Activated CD8-positive, alpha-beta T cell treated with anti-CD3 and anti-CD28 coated beads, Interleukin-2, amount 10 ng/mL, durations not matched to agents 7 days and 5 days (primary cell): ENCODE measurements at regions not wholly inside any gene's neighbourhood (a gene's known extent, or its start where the extent isn't known, plus 50 kb on each side); places are given as distances from the start of the nearest gene placed in this dataset.

Experiments used
- ATAC-seq: fragments of 150-1000 bp; cut with Tn5 transposase; one replicate; pipeline ENCODE4 v1.10.0; 2021; ENCODE audit warnings: moderate library complexity
- CTCF ChIA-PET: fragments of 350-600 bp; sonication (Branson Sonifier 250); formaldehyde crosslinking; loops from one replicate; lab custom pipeline; 2021; ENCODE audit warnings: antibody characterized with exemption; lab: Charles Lee
- POLR2A ChIA-PET: fragments of 350-600 bp; sonication (Branson Sonifier 250); formaldehyde crosslinking; loops from one replicate; lab custom pipeline; 2021; ENCODE audit warnings: antibody characterized with exemption; lab: Charles Lee
- DNase-seq: peaks from one replicate; pipeline ENCODE4 v3.0.0-alpha.2; 2020
- H3K27ac Mint-ChIP-seq: one replicate; pipeline ENCODE4 v1.8.0; 2021; ENCODE audit warnings: mild to moderate bottlenecking, mixed read lengths
- H3K27me3 Mint-ChIP-seq: one replicate; pipeline ENCODE4 v1.8.0; 2021; ENCODE audit warnings: low read depth, mixed read lengths
- H3K36me3 Mint-ChIP-seq: one replicate; pipeline ENCODE4 v1.8.0; 2021; ENCODE audit warnings: low read depth, mixed read lengths
- H3K4me1 Mint-ChIP-seq: one replicate; pipeline ENCODE4 v1.8.0; 2021; ENCODE audit warnings: low read depth, mixed read lengths
- H3K4me3 Mint-ChIP-seq: one replicate; pipeline ENCODE4 v1.8.0; 2021; ENCODE audit warnings: mild to moderate bottlenecking, mixed read lengths
- H3K9me3 Mint-ChIP-seq: one replicate; pipeline ENCODE4 v1.8.0; 2022; ENCODE audit warnings: mixed read lengths; ENCODE audit not compliant: insufficient read depth

DNA sequence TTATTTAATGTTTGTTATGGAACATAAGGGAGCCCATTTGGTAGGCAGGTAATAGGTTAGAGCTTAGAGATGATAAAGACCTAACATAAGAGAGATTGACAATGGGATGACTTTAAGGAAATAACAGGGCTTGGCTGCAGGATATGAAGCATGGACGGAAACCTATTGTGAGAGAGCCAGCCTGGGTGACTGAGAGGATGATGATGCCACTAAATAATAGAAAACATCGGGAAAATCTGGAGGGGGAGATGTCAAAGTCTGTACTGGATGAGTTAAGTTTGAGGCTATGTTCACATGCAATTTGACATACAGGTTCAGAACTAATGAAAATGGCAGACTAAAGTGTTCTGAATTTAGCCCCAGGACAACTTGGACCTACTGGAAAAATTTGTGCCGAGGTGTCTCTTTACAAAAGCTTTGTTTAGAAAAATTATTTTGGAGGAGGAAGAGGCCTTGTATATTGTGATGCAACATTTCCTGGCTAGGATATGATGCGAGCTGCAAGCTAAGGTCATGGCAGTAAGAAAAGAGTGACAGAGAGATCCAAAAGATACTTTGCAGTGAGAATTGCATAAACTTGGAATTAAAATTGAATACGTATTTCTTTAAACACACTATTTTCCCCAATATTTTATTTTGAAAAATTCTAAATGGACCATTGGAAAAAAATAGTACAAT lies 339.3 kb upstream of the PLET1 start:
- peaks cover 19% of the 10 kb centered on the region for H3K27me3 Mint-ChIP-seq
- H3K4me1 Mint-ChIP-seq = no peaks in the 10 kb centered on the region
- no peak for DNase-seq
- ATAC-seq = no peak
- CTCF ChIA-PET = no interaction called here
- H3K9me3 Mint-ChIP-seq = no peaks in the 10 kb centered on the region
- H3K27ac Mint-ChIP-seq = no peak overlapping the region
- H3K36me3 Mint-ChIP-seq = no peaks in the 10 kb centered on the region
- H3K4me3 Mint-ChIP-seq = no peak overlapping the region
- POLR2A ChIA-PET = no interaction called here

DNA sequence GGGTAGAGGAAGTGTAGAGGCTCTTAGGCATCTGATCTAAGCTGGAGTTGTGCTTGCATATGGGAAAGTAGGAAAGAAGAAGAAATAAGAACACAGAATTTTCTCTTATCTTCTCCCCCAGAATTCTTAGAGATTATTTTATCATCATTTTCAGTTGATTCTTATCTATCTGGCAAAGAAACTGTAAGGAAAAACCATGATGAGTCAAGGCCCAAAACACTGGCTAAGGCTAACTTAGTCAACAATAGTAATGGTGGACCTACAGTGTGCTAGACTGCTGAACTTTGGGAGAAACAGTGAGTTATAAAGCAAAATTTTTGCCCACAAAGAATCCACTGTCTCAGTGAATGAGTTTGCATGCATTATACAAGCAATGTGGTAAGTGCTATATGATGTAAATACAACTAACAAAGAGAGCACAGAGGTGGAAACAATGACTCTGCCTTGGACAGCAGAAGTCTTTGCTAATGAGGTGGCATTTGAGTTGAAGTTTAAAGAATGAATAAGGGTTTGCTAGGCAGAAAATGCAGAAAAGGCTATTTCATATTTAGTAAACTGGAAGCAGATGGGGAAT lies 344.5 kb upstream of the PLET1 start:
- no peak for DNase-seq
- no peak overlapping the region for H3K4me3 Mint-ChIP-seq
- H3K27ac Mint-ChIP-seq = no peak overlapping the region
- POLR2A ChIA-PET = no interaction called here
- no peak for ATAC-seq
- H3K27me3 Mint-ChIP-seq = peaks cover 18% of the 10 kb centered on the region
- H3K4me1 Mint-ChIP-seq = no peaks in the 10 kb centered on the region
- no peaks in the 10 kb centered on the region for H3K36me3 Mint-ChIP-seq
- CTCF ChIA-PET = interaction anchor here (1.0 kb wide), 1 partner anchor 17 kb away, joined by 3 read pairs; no protein-coding TSS in a partner anchor
- no peaks in the 10 kb centered on the region for H3K9me3 Mint-ChIP-seq

DNA sequence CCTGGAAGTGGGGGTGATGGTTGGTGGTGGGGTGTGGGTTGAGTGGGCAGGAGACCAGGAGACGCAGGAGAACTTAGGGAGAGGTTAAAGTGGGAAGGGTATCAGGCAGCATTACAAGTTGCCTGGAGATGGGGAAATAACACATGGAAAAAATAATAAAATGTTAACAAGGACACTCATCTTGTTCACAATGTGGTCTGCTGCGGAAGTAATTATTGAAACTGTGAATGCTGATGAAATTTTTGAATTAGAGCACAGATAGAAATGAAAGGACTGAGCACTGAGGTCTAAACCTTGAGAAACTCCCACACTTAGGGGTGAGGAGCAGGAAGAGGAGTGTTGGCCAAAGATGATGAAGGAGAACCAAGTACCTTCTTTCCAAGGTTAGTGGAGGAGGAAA lies 346.0 kb upstream of the PLET1 start:
- H3K27ac Mint-ChIP-seq = no peak overlapping the region
- ChIA-PET POLR2A (no interaction called here), CTCF (no interaction called here)
- DNase-seq = no peak
- no peaks in the 10 kb centered on the region for H3K4me1 Mint-ChIP-seq
- no peaks in the 10 kb centered on the region for H3K9me3 Mint-ChIP-seq
- no peaks in the 10 kb centered on the region for H3K36me3 Mint-ChIP-seq
- no peak for ATAC-seq
- no peak overlapping the region for H3K4me3 Mint-ChIP-seq
- peaks cover 16% of the 10 kb centered on the region for H3K27me3 Mint-ChIP-seq

DNA sequence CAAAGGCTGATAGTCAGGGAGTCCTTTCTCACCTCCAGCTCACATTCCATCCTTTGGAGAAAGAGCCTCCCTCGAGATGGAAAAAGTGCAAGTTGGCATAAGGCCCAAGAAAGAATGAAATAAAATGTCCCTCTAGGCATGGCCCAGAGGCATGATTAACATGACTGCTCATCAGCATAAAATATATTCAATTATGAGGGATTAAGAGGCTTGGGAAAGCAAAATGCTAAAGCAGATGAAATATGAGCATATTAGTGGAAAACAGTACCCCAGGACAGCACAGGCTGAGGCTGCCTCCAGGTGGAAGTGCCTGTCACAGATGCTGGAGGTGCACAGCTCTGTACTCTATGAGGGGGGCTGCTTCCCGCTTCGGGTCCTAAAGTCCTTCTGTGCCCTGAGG lies 347.8 kb upstream of the PLET1 start:
- no peak for ATAC-seq
- no peak for DNase-seq
- POLR2A ChIA-PET = no interaction called here
- Mint-ChIP-seq H3K36me3 (no peaks in the 10 kb centered on the region), H3K9me3 (no peaks in the 10 kb centered on the region), H3K27ac (no peak overlapping the region), H3K27me3 (peaks cover 6% of the 10 kb centered on the region), H3K4me1 (no peaks in the 10 kb centered on the region), H3K4me3 (no peak overlapping the region)
- CTCF ChIA-PET = no interaction called here

DNA sequence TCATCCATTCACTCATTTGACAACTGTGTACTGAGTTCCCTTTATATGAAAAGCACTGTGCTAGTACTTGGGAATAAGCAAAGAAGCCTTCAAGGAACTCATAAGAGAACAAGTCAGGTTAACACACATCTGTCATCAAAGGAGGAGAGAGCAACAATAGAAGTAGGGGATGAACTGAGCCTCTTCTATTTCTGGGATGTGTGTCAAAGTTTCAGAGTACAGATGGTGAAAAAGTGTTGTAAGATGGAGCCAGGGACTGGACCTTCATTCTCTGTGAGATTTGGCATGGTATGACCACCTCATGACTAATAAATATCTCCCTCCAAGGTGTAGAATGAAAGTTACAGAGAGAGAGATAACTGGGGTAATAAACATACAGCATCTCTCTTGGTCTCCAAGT lies 349.8 kb upstream of the PLET1 start:
- Mint-ChIP-seq H3K4me3 (no peak overlapping the region), H3K9me3 (no peaks in the 10 kb centered on the region), H3K27ac (no peak overlapping the region), H3K27me3 (peaks cover 8% of the 10 kb centered on the region), H3K36me3 (no peaks in the 10 kb centered on the region), H3K4me1 (no peaks in the 10 kb centered on the region)
- ChIA-PET CTCF (no interaction called here), POLR2A (no interaction called here)
- no peak for ATAC-seq
- no peak for DNase-seq

DNA sequence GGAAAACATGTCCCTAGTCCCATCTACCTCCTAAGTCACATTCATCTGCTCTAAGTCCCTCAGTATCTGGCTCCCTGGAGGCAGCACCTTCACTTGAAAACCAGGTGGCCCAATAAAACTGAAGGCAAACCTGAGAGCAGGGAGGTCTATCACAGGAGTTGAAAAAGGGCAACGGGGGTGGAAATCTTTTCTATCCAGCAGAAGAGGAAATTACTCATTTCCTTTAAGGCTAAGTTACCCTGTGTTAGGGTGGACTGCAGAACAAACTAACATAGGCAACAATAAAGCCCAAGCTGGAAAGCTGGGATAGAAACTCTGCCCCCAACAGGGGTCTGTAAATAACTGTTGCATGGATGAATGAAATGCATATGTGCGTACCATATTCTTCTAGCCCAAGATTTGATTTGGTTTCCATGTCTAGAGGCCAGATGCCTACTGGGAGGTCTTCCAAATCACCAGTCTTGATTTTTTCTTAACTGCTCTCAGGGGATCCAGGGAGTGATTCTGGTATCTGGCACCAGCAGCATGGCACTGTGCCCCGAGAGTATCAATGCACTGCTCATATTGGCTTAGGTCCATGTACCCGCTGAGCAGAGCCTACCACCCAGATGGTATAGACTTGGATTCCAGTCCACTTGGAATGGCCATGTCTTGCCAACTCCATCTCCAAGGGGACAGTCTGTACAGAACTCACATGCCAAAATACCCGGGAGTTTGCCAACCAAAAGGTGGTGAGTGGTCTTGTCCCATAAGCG lies 350.0 kb upstream of the NCAM1 start:
- no peaks in the 10 kb centered on the region for H3K4me1 Mint-ChIP-seq
- H3K27ac Mint-ChIP-seq = no peak overlapping the region
- no peaks in the 10 kb centered on the region for H3K9me3 Mint-ChIP-seq
- DNase-seq (no peak), ATAC-seq (no peak)
- H3K4me3 Mint-ChIP-seq = no peak overlapping the region
- POLR2A ChIA-PET = no interaction called here
- CTCF ChIA-PET = no interaction called here
- no peaks in the 10 kb centered on the region for H3K36me3 Mint-ChIP-seq
- peaks cover 8% of the 10 kb centered on the region for H3K27me3 Mint-ChIP-seq

DNA sequence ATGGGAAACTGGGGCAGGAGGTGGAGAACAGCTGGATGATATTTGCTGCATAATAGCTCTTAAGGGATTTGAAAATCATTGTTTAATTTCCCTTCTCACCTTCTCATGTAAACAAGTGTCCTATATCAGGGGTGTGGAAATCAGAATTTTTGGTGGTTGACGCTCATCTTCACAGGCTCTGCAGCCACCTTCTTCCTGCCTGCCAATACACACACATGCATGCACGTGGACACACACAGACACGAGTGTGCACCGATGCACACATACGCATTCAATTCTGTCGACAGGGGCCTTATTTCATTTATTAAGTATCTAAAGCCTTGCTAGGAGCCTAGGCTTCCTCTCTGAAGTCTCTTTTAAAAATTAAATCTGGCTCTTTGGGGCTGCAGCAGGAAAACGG lies 349.4 kb upstream of the NCAM1 start:
- ATAC-seq (no peak), DNase-seq (no peak)
- Mint-ChIP-seq H3K4me3 (no peak overlapping the region), H3K9me3 (no peaks in the 10 kb centered on the region), H3K4me1 (no peaks in the 10 kb centered on the region), H3K27me3 (peaks cover 5% of the 10 kb centered on the region), H3K27ac (no peak overlapping the region), H3K36me3 (no peaks in the 10 kb centered on the region)
- POLR2A ChIA-PET = no interaction called here
- CTCF ChIA-PET = no interaction called here

DNA sequence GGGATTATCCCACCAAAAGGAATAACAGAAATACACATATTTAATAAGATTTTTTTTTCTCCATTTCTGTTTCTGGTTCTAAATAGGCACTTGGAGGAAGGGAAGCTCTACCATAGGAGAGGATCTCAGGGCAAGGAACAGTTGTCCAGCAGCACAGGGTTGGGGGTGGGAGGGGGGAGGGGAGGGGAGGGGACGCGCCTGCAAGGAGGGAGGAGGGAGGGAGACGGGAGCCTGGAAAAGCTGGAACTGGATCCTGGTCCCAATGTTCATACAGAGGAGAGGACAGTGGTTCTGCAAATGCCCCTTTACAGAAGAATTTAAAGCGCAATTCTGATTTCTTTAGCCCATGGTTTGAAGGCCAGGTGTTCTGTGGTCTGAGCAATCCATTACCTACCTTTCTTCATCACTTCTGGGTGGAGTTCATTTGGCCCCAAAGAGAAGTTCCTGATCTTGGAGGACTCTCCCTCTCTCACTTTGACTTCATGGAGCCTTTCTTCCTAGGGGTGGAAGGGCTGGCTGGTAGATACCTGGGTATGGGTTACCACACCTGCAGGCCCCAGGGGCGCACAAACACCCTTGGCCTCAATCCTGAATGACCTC lies 348.9 kb upstream of the NCAM1 start:
- ATAC-seq = no peak
- no peaks in the 10 kb centered on the region for H3K4me1 Mint-ChIP-seq
- ChIA-PET POLR2A (no interaction called here), CTCF (no interaction called here)
- H3K27ac Mint-ChIP-seq = no peak overlapping the region
- H3K27me3 Mint-ChIP-seq = peaks cover 2% of the 10 kb centered on the region
- no peak for DNase-seq
- no peaks in the 10 kb centered on the region for H3K9me3 Mint-ChIP-seq
- H3K4me3 Mint-ChIP-seq = no peak overlapping the region
- no peaks in the 10 kb centered on the region for H3K36me3 Mint-ChIP-seq

DNA sequence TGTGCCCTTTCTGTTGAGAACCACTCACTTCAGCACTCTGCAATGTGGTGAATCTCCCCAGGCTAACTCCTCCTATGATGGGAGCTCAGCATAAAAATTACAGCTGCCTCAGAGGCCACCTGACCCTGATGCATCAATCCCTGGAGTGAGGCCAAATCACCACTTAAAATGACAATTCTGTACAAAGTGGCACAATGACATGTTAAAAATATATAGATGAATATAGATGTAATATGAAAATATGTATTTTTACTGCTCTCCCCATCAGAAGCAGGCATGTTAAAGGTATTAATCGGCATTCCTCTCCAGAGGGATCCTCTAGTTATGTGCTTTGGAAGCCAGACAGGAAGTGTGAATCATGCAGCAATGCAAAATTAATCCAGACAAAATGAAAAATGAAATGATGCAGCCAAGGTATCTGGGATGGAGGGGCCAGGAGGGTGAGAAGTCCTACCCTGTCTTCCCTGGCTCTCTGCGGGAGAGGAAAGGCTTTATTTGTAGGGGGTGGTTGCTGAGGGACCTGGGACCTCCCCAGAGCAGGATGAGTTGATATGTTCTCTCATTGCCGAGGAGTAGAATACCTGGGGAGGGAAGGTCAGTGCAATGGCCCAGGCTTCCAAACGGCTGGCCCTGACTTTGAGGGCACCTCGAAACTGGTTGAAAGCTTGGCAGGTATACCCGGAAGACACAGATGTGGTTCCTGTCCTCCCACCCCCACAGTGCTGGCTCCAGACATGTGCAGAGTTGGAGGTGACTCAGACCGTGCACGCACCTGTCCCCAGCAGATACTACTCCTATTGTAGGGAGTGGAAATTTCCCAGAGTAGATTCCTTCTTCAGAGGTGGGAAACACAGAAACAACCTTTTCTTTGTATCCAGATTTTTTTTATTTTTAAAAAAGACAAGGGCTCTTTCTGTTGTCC lies 347.9 kb upstream of the NCAM1 start:
- ATAC-seq (no peak), DNase-seq (no peak)
- Mint-ChIP-seq H3K4me1 (no peaks in the 10 kb centered on the region), H3K27ac (no peak overlapping the region), H3K27me3 (peaks cover 2% of the 10 kb centered on the region), H3K9me3 (no peaks in the 10 kb centered on the region), H3K36me3 (no peaks in the 10 kb centered on the region), H3K4me3 (no peak overlapping the region)
- ChIA-PET CTCF (no interaction called here), POLR2A (no interaction called here)

DNA sequence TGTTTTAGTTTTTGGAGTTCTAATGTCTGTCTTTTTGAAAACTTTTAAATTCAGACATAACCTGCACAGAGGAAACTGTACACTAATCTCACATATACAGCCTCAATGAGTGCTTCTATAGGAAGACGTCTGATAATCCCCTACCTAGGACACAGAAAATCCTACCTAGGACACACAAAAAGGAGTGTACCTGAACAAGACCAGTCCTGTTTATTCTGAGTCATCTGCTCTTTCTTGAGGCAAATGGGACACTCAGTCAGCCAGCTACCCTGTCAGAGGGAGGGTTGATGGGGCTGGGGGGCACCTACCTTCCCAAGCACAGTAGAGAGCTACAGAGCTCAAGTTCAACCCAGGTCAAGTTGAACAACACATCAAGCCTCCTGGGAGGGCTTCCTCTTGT lies 346.6 kb upstream of the NCAM1 start:
- ChIA-PET CTCF (no interaction called here), POLR2A (no interaction called here)
- H3K27me3 Mint-ChIP-seq = peaks cover 2% of the 10 kb centered on the region
- no peaks in the 10 kb centered on the region for H3K4me1 Mint-ChIP-seq
- H3K27ac Mint-ChIP-seq = no peak overlapping the region
- DNase-seq (no peak), ATAC-seq (no peak)
- H3K4me3 Mint-ChIP-seq = no peak overlapping the region
- H3K9me3 Mint-ChIP-seq = no peaks in the 10 kb centered on the region
- no peaks in the 10 kb centered on the region for H3K36me3 Mint-ChIP-seq

DNA sequence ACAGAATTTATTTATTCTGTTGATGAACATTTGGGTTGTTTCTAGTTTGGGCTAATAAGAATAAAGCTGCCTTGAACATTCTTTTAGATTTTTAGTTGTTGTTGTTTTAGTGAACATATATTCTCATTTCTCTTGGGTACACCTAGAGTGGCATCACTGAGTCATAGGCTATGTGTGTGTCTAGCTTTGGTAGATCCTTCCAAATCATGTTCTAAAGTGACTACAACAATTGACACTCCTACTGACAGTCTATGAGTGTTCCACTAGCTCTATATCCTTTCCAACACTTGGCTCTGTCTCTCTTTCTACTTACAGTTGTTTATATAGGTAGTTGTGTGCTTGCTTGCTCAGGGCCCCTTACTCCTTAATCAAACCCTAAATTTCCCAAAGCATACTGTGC lies 346.0 kb upstream of the NCAM1 start:
- Mint-ChIP-seq H3K4me3 (no peak overlapping the region), H3K27ac (no peak overlapping the region), H3K36me3 (no peaks in the 10 kb centered on the region), H3K9me3 (no peaks in the 10 kb centered on the region), H3K27me3 (peaks cover 2% of the 10 kb centered on the region), H3K4me1 (no peaks in the 10 kb centered on the region)
- ChIA-PET POLR2A (no interaction called here), CTCF (no interaction called here)
- no peak for ATAC-seq
- no peak for DNase-seq
